Dermis blood vessel endothelial cell (primary cell): ENCODE measurements at regions not wholly inside any gene's neighbourhood (a gene's known extent, or its start where the extent isn't known, plus 50 kb on each side); places are given as distances from the start of the nearest gene placed in this dataset.

Experiments used
- DNase-seq: peaks from one replicate; pipeline ENCODE4 v3.0.0; 2010

GRCh38 chr18:65124633-65125032 lies 626.2 kb upstream of the CDH7 start:
- no peak for DNase-seq

GRCh38 chr18:65103864-65104263 lies 646.9 kb upstream of the CDH7 start:
- no peak for DNase-seq

DNA sequence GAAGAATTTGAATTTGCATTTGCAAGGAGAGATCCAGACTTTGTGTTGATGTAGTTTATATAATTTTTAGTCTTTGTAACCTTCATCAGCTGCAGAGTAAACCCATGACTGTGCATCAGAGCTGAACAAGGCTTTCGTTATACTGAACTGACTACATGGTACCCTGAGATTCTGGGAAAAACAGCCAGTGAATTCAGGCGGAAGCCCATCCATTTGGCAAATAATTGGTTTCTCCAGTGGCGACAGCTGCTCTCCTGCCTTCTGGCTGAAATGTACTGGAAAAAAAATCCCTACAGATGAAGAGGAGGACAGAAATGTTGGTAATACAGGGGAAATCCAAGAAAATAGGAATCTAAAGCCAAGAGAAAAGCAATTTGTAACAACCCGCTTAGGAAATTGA lies 657.5 kb upstream of the CDH7 start:
- DNase-seq = no peak

DNA sequence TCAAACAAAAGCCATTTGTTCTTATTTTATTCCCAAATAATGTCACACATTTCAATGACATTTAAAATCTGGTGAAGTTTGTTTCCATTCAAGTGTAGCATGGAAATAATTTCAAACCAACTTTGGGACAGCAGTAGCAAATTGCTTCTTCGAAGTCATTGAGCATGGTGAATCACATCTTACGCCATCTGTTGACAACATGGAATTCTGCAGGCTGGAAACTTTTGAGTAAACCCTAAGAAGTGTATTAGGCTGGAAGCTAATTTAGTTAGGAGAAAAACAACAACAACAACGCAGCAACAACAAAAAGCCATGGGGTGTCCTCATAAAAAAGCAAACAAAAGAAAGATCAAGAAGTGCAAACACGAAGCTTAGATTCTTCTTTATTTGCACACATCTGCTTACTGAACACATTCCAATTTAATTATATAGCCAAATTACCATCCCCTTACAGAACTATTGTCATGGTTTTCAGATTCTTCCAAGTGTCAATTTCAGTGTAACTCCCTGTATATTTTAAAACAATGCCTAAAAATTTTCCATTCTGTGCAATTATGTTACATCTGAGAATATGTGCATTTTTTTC lies 659.0 kb upstream of the CDH7 start:
- DNase-seq = peak; percentile 1

DNA sequence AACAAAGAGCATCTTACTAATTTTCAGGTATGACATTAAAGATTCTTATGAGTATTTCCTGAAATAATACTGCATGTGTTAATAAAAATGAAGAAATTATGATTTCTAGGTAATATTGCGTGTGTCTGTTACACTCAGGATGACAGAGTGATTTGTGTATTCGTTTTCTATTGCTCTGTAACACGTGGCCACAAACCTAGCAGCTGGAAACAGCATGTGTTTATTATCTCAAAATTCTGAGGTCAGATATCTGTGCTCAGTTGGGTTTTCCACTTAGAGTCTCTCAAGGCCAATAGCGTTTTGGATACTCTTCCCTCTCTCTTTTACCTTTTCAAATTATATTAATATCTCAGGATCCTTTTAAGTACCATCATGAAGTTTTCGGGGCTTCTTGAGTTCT lies 667.9 kb upstream of the CDH7 start:
- no peak for DNase-seq

DNA sequence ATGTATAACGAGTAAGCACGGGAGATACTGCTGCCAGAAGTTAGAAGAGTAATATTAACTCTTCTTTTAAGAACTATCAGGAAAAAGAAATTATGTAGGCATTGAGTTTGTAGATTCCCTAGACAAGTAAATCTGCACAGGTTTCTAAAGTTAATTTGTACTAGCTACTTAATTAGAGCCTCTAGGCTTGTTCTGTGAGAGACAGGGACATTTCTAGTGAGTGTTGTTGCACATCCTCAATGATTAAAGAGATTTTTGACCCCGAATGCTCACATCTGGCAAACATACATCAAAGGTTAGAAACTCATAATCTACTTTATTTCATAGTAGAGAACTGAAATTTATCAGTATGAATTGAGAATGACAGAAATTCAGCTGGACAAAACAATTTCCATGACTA lies 669.0 kb upstream of the CDH7 start:
- DNase-seq = no peak

GRCh38 chr18:65073060-65073550 lies 677.7 kb upstream of the CDH7 start:
- DNase-seq = no peak

GRCh38 chr18:65057439-65058083 lies 693.3 kb upstream of the CDH7 start:
- DNase-seq = no peak

GRCh38 chr18:65056575-65056974 lies 694.2 kb upstream of the CDH7 start:
- DNase-seq = no peak

DNA sequence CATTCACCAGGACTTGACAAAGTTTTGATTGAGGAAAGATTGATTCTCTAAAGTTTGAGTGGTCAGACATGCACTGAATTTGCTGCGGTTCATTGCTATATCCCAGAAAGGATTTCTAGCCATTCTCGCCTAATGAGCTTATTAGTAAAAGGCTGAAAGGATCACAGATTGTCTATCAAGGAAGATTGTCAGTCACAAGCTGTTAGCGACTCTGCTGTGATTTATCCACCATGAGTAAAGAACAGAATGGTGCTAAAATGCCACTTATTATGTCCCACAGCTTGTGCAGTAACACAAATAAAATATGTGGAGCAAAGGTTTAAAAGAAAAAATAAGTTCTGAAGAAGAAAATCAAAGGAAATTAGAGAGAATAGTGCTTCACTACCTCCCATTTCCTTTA lies 701.2 kb upstream of the CDH7 start:
- DNase-seq = no peak

- DNase-seq = no peak
Measured at GRCh38 chr18:65039578-65039977, 711.2 kb upstream of the CDH7 start.

DNA sequence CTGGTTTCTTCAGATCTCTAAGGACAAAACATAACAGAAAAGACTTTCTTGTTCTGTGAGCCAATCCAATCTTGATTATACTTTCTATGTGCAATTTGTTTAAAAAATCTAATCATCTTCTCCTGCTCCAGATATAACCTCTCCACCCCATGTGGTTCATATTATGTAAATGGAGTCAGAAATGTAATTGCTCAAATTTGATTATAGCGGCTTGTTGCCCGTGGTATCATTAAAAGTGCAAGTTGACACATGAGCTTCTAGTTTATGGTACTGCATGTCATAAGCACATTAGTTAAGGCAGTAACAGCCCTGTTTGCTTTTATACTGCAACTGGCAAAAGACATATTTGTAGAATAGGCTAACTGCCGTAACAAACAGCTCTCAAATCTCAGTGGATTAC lies 715.1 kb upstream of the CDH7 start:
- DNase-seq = no peak

GRCh38 chr18:65025756-65026155 lies 725.1 kb upstream of the CDH7 start:
- DNase-seq = no peak

GRCh38 chr18:65021021-65021420 lies 729.8 kb upstream of the CDH7 start:
- DNase-seq = no peak

DNA sequence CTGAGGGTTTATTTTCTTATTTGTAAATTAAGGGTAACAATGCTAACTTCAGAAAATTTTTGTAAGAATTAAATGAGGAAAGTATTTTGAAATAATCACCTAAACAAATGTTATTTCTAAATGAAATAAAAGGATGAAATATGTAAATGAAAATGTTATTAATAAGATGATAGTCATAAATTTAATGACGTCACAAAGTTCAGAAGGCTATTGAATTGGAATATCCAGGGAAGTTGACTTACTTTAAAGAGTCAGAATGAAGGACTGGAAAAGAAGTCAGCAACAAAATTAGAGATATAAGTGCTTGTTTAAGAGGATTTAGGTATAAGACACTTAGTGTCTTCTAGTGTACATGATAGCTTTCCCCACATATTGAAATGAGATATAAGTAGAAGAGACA lies 732.6 kb upstream of the CDH7 start:
- no peak for DNase-seq

GRCh38 chr18:65017372-65017760 lies 733.4 kb upstream of the CDH7 start:
- no peak for DNase-seq

DNA sequence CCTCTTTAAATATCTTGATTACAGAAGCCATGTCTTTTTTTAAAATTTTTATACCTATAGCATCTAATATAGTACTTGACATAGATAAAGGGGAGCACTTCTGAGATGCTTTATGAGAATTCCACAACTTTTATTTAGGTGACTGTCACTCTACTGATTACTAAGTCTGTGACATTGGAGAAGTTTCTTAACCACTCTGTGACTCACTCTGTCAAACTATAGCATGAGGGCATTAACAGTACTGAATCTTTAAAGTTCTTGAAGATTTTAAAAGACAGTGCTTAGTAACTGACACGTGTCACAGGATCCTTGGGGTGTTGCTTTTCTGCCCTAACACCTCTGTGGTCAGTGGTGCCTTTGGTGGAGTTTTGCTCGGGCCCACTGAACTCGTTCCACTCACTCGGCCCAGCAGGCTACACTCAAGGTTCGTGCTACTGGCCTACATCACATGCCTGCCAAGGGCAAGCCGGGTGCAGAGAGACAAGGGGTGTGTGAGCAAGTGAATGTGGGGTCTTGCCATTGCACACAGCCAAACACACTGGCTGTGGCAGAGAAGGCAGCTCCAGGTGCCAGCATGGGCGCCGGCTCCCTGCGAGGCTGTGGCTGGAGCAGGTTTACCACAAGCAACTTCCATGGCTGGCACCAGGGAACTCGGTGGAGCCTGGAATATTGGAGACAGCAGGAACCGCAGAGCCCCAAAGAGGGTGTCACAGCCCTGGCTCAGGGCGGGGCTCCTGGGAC lies 734.0 kb upstream of the CDH7 start:
- no peak for DNase-seq

- no peak for DNase-seq
Measured at GRCh38 chr18:64994370-64994769, 756.4 kb upstream of the CDH7 start.

DNA sequence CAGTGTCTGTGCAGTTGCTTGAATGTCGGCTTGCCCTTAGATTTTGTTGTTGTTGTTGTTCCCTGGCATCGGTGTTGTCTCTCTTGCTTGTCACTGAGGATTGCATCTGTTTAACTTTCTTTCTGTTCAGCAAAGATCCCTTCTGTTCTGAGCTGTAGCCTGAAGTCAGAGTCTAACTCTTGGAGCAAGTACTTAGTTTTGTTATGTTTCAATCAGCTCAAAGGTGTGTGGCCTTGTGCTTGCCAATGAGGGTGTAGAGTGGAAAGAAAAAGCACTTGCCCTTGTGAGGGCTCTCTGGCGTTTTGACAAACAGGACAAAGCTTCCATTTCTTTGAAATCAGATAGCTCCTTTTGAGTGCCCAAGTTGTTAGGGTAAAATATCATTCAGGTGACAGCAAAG lies 757.1 kb upstream of the CDH7 start:
- no peak for DNase-seq

- DNase-seq = no peak
Measured at GRCh38 chr18:64992654-64993053, 758.2 kb upstream of the CDH7 start.

- DNase-seq = no peak
Measured at GRCh38 chr18:64991102-64991501, 759.7 kb upstream of the CDH7 start.

DNA sequence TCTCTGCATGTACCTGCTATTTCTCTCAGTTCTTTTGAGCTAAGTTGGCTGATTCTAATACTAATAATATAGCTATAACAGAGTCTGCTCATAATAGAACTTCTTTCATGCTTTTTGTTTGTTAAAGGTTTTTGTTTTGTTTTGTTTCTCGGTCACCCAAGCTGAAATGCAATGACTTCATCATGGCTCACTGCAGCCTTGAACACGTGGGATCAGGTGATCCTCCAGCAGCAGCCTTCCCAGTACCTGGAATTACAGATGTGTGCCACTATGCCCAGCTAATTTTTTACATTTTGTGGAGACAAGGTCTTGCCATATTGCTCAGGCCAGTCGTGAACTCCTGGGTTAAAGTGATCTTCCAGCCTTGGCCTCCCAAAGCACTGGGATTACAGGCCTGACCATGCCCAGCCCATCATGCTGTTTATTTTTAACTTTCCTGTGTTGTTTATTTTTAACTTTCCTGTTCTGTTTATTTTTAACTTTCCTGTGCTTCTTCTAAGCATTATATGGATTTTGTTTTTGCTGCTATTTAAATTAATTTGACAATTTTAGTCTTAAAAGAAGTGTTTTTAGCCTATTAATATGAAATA lies 763.8 kb upstream of the CDH7 start:
- no peak for DNase-seq

DNA sequence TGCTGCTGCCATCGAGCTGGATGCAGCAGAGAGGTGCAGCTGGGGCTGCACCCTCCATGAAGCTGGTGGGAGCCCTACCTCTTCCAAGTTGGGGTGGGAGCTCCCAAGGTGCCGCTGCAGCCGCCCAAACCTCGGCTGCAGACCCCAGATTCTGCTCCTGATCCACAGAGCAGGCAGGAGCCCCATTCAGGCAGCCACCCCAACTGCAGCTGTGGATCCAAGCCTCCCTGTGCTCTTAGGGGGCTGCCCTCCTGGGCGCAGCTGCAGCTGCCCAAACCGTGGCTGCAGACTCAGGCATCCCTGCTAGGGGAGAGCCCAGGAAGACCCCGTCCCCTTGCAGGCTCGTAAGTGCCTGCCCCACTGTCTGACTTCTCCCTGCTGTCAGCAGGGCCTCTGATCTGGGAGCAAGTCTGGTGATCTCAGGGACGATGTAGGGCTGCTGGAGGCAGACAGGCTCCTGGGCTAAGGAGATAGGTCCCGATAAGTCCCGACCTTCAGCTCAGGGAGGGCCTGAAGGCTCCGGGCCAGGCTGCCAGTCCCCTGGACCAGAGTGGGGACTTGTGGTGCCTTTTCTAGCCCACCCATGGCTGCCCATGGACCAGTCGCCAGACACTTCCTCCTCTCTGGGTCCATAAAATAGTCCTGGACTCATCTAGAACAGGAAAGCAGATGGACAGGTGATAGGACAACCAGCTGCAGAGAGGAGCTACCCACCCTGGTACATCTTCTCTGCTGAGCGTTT lies 767.1 kb upstream of the CDH7 start:
- DNase-seq = no peak
